Aorta (tissue), 5 donors: ENCODE measurements at regions not wholly inside any gene's neighbourhood (a gene's known extent, or its start where the extent isn't known, plus 50 kb on each side); places are given as distances from the start of the nearest gene placed in this dataset.

Experiments used
- ATAC-seq: fragments of 200-7000 bp; cut with Tn5 transposase; one replicate; pipeline ENCODE4 v1.9.1; 2022; ENCODE audit warnings: moderate library complexity; ENCODE audit not compliant: low FRiP score
- DNase-seq, 2 donors: peaks; one replicate each; pipeline ENCODE4 v3.0.0-alpha.2; 2020
- H3K27ac ChIP-seq, 2 donors: one replicate each; pipeline ENCODE4 v1.5.1; 2013; ENCODE audit warnings: low read length in 2 of 2, mild to moderate bottlenecking in 2 of 2, moderate library complexity in 2 of 2, control low read depth in 1 of 2, inconsistent platforms in 1 of 2, low read depth in 1 of 2
- H3K27me3 ChIP-seq, 2 donors: one replicate each; pipeline ENCODE4 v1.6.1; 2013; ENCODE audit warnings: control low read depth in 1 of 2, low read length in 1 of 2, mild to moderate bottlenecking in 1 of 2, moderate library complexity in 1 of 2; ENCODE audit not compliant: insufficient read depth in 2 of 2, control insufficient read depth in 1 of 2
- H3K36me3 ChIP-seq, 2 donors: one replicate each; pipeline ENCODE4 v1.6.1; 2013; ENCODE audit warnings: control low read depth in 1 of 2, low read length in 1 of 2, mild to moderate bottlenecking in 1 of 2; ENCODE audit not compliant: insufficient read depth in 2 of 2, control insufficient read depth in 1 of 2
- H3K4me1 ChIP-seq, 2 donors: one replicate each; pipeline ENCODE4 v1.6.1; 2013; ENCODE audit warnings: low read length in 2 of 2, control low read depth in 1 of 2, mild to moderate bottlenecking in 1 of 2, moderate library complexity in 1 of 2; ENCODE audit not compliant: insufficient read depth in 2 of 2, control insufficient read depth in 1 of 2
- H3K4me3 ChIP-seq, 2 donors: one replicate each; pipeline ENCODE4 v1.5.1; 2013; ENCODE audit warnings: low read length in 2 of 2, control low read depth in 1 of 2, mild to moderate bottlenecking in 1 of 2
- H3K9me3 ChIP-seq: one replicate; pipeline ENCODE4 v1.6.1; 2013; ENCODE audit warnings: mild to moderate bottlenecking, low read length; ENCODE audit not compliant: control insufficient read depth
- WGBS, 2 donors: extraction: QIAGEN DNeasy Blood & Tissue Kit; methylation state at CpG; one replicate each; pipeline ENCODE4 v1.1.7; 2013; 5-methylcytosine and 5-hydroxymethylcytosine counted together
- intact Hi-C, 2 donors: fragments of 100-400 bp; cut with DNase I; formaldehyde crosslinking; loops; one replicate each; pipeline versions ENCODE4 v1.14.2 to v1.15.0; 2022
- donor health status: healthy with polysubstance abuse.
- donor health status: Bipolar disorder and iron deficiency.
- donor health status: DM: no; HTN: no; CAD: no.
- donor health status: DM: no; HTN: no; CAD: no.
- donor health status: DM: yes; HTN: yes; CAD: no.

- intact Hi-C loops, result no loop called here
- Histone ChIP-seq H3K9me3 (no peaks in the 10 kb centered on the region), H3K4me1 (no peaks in the 10 kb centered on the region), H3K27me3 (no peaks in the 10 kb centered on the region), H3K4me3 (no peak overlapping the region), H3K27ac (no peak overlapping the region), H3K36me3 (no peaks in the 10 kb centered on the region)
- ATAC-seq (no peak), DNase-seq (no peak)
- WGBS, 2 donors, result 79 to 81% methylated on average over 5 of the region's 5 CpGs
These were observed 89.6 kb upstream of the SLC35F1 start for GRCh38 chr6:117817499-117817898.

DNA sequence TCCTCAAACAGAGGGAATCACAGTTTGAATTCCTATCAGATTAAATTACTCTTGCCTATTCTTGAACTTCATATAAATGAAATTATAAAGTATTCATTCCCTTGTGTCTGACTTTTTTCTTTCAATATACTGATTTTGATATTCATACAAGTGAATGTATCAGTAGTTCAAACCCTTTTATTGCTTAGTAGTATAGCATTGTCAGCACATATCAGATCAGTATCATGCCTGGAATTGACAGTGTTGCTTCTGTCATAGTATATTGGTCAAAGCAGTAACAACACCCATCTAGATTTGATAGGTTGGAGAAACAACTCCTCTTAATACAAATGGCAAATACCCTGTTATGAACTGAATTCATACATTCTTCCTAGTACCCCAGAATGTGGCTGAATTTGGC, 89.1 kb upstream of the SLC35F1 start:
- DNase-seq, result no peak
- Histone ChIP-seq H3K4me1 (no peaks in the 10 kb centered on the region), H3K27me3 (no peaks in the 10 kb centered on the region), H3K9me3 (no peaks in the 10 kb centered on the region), H3K27ac (no peak overlapping the region), H3K36me3 (no peaks in the 10 kb centered on the region), H3K4me3 (no peak overlapping the region)
- intact Hi-C loops, result no loop called here
- ATAC-seq, result no peak

- ATAC-seq, result no peak
- WGBS, 2 donors, result 13 to 26% methylated on average over 1 of the region's 1 CpG
- H3K4me3 ChIP-seq, result no peak overlapping the region
- no peaks in the 10 kb centered on the region for H3K27me3 ChIP-seq
- no peak overlapping the region for H3K27ac ChIP-seq
- no peak for DNase-seq
- intact Hi-C loops, result no loop called here
- no peaks in the 10 kb centered on the region for H3K36me3 ChIP-seq
- H3K4me1 ChIP-seq, result no peaks in the 10 kb centered on the region
- H3K9me3 ChIP-seq, result peaks cover 1% of the 10 kb centered on the region
These were observed 88.6 kb upstream of the SLC35F1 start for GRCh38 chr6:117818449-117818848.

DNA sequence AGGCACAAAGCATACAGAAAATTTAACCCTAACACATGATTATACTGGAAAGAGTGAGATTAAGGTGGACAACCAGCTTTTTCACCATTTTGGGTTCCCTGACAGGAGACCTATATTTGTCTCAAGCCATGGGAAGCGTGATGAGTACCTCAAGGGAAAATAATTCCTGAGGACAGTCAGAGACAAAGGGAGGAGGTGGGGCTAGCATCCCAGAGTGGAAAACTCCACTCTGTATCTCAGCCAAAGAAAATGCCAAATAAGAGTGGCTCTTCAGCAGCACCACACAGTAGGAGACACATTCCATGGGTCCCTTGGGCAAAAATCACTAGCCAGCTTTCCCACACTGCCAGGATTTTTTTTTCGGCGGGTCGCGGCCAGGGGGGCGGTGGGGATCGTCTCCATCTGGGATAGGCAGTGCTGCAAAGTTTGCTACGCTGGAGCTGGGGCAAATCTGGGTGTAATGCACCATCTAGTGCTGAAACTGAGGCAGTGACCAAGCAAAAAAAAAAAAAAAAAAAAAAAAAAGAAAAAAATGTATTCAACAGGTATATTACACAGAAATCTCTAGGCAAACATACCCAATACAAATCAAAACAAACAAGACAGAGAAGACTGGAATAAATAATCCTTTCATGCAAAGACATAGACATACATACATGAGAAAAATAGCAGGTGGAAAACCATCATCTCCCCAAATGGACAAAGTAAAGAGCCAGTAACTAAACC, 77.3 kb upstream of the SLC35F1 start:
- Histone ChIP-seq H3K27ac (no peak overlapping the region), H3K36me3 (no peaks in the 10 kb centered on the region), H3K9me3 (no peaks in the 10 kb centered on the region), H3K4me3 (no peak overlapping the region), H3K27me3 (no peaks in the 10 kb centered on the region), H3K4me1 (no peaks in the 10 kb centered on the region)
- no peak for ATAC-seq
- intact Hi-C loops, result no loop called here
- WGBS, 2 donors, result 3 to 5% methylated on average over 8 of the region's 8 CpGs
- no peak for DNase-seq

DNA sequence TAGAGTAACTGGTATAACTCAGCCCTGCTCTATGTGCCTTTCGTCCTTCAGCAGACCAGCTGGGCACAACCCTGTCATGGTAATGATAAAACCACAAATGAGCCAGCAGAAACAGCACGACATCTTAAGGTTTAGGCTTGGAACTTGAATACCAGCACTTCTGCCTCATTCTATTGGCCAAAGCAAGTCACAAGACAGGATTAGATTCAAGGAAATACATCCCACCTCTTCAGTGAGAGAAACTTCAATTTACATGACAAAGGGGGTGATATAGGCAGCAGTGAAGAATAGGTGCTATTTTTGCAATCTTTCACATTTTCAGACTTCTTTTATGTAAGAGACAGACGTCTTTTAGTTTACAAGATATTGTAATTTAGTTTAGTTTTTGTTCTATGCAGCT, 69.8 kb upstream of the SLC35F1 start:
- Histone ChIP-seq H3K27me3 (peaks cover 0 to 2% of the 10 kb centered on the region in 2 donors), H3K4me1 (no peaks in the 10 kb centered on the region), H3K4me3 (no peak overlapping the region), H3K36me3 (no peaks in the 10 kb centered on the region), H3K27ac (no peak overlapping the region), H3K9me3 (peaks cover 2% of the 10 kb centered on the region)
- DNase-seq, result no peak
- ATAC-seq, result no peak
- WGBS, 2 donors, result 47 to 51% methylated on average over 3 of the region's 3 CpGs
- intact Hi-C loops, result no loop called here

- H3K36me3 ChIP-seq, result no peaks in the 10 kb centered on the region
- H3K4me1 ChIP-seq, result no peaks in the 10 kb centered on the region
- WGBS, 2 donors, result 13 to 20% methylated on average over 2 of the region's 2 CpGs
- DNase-seq, result no peak
- peaks cover 0 to 2% of the 10 kb centered on the region in 2 donors for H3K27me3 ChIP-seq
- no peak overlapping the region for H3K4me3 ChIP-seq
- intact Hi-C loops, result no loop called here
- H3K27ac ChIP-seq, result no peak overlapping the region
- peaks cover 4% of the 10 kb centered on the region for H3K9me3 ChIP-seq
- ATAC-seq, result no peak
These were observed 66.5 kb upstream of the SLC35F1 start for GRCh38 chr6:117840541-117840983.

- Histone ChIP-seq H3K4me3 (no peak overlapping the region), H3K27ac (no peak overlapping the region), H3K27me3 (no peaks in the 10 kb centered on the region), H3K36me3 (no peaks in the 10 kb centered on the region), H3K9me3 (peaks cover 6% of the 10 kb centered on the region), H3K4me1 (no peaks in the 10 kb centered on the region)
- no peak for ATAC-seq
- DNase-seq, result no peak
- intact Hi-C loops, result no loop called here
These were observed 59.2 kb upstream of the SLC35F1 start for GRCh38 chr6:117847912-117848311.

DNA sequence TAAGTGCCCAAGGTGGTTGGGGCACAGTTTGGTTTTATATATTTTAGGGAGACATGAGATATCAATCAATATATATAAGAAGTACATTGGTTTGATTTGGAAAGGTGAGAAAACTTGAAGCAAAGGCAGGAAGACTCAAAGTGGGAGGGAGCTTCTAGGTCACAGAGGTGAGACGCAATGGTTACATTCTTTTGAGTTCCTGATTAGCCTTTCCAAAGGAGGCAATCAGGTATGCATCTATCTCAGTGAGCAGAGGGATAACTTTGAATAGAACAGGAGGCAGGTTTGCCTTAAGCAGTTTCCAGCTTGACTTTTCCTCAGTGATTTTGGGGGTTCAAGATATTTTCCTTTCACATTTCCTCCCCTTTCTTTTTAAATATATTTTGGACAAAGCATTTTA, 58.0 kb upstream of the SLC35F1 start:
- Histone ChIP-seq H3K36me3 (no peaks in the 10 kb centered on the region), H3K4me3 (no peak overlapping the region), H3K27ac (no peak overlapping the region), H3K4me1 (no peaks in the 10 kb centered on the region), H3K27me3 (no peaks in the 10 kb centered on the region), H3K9me3 (peaks cover 6% of the 10 kb centered on the region)
- 71 to 90% methylated on average over 1 of the region's 1 CpG for WGBS, 2 donors
- DNase-seq (no peak), ATAC-seq (no peak)
- intact Hi-C loops, result no loop called here
